ENCODE measurements at regions not wholly inside any gene's neighbourhood (a gene's known extent, or its start where the extent isn't known, plus 50 kb on each side); places are given as distances from the start of the nearest gene placed in this dataset.

DNA sequence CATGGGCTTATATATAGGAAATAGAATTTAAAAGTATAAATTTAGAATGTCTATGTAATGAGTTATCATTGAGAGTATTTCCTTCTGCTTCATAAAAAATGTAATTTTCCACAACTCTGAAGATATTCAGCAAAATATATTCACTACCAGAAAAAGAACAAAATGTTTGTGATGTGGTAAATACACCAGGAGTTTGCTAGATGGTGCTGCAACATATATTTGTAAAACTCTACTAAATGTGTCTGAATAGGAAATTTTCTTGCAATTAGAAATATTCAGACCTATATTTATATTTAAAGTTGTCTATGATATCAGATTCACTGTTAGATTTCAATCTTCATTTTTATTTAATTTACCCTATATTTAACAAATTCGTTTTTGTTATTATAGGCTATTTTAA is 201.1 kb downstream of the PPP1R3A start:
- H3K9me3 ChIP-seq: no peaks in the 10 kb centered on the region
- no peaks in the 10 kb centered on the region for H3K36me3 ChIP-seq
- intact Hi-C loops (cut with DNase I; ENCODE audit: low total_unique reads): no loop called here
- TF ChIP-seq POLR2AphosphoS5 (IDR thresholded peaks at IDR 0.05): no peak
- TF ChIP-seq, protein P1, sequence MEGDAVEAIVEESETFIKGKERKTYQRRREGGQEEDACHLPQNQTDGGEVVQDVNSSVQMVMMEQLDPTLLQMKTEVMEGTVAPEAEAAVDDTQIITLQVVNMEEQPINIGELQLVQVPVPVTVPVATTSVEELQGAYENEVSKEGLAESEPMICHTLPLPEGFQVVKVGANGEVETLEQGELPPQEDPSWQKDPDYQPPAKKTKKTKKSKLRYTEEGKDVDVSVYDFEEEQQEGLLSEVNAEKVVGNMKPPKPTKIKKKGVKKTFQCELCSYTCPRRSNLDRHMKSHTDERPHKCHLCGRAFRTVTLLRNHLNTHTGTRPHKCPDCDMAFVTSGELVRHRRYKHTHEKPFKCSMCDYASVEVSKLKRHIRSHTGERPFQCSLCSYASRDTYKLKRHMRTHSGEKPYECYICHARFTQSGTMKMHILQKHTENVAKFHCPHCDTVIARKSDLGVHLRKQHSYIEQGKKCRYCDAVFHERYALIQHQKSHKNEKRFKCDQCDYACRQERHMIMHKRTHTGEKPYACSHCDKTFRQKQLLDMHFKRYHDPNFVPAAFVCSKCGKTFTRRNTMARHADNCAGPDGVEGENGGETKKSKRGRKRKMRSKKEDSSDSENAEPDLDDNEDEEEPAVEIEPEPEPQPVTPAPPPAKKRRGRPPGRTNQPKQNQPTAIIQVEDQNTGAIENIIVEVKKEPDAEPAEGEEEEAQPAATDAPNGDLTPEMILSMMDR (IDR thresholded peaks at IDR 0.05): no peak
- DNase-seq (ENCODE audit: low spot score in 2 of 2): no peak
- H3K27ac ChIP-seq: no peak overlapping the region
- no peak overlapping the region for H3K4me3 ChIP-seq
- H3K4me1 ChIP-seq: no peaks in the 10 kb centered on the region
- H3K27me3 ChIP-seq: no peaks in the 10 kb centered on the region

DNA sequence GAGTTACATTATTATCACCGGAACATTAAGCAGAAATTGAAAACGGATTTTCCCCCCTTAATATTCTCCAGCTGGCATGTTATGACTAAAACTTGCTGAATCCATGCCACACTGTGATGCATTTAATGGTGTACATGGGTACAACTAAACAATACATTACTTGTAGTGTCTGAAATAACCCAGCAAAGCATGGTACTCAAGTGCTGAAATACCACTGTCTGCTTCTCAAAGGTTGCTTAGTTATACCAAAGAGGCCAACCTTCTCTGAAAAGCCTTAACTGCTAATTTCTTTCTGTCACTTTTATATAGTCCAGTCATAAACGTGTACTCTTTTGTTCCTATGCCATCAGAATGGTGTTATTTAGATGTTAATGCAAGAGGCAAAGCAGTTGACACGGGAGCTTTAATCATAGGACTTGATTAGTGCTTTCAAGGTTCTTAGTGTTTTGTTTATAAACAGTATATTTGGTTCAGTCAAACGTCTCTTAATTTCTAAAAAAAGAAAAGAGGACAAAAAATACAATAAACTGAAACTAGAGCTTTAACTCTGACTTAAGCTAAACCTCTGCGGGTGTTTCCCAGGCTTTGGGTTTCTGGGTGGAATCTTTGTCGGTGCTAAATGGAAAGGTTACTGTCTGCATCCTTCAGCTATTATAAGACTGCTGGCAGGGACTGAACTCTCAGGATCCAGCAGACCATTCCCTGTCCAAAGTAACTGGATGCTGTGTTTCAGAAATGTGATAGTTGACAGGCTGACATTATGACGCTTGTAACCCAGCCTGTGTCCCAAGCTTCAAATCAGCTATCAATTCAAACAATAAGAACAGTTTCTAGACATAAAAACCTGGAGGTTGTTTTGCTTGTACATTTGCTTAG is 202.6 kb downstream of the PPP1R3A start:
- H3K9me3 ChIP-seq: no peaks in the 10 kb centered on the region
- intact Hi-C loops (cut with DNase I; ENCODE audit: low total_unique reads): no loop called here
- no peak overlapping the region for H3K4me3 ChIP-seq
- no peak overlapping the region for H3K27ac ChIP-seq
- H3K27me3 ChIP-seq: no peaks in the 10 kb centered on the region
- no peak for DNase-seq (ENCODE audit: low spot score in 2 of 2)
- TF ChIP-seq POLR2A (IDR thresholded peaks at IDR 0.05): no peak
- TF ChIP-seq POLR2AphosphoS5 (IDR thresholded peaks at IDR 0.05): no peak
- TF ChIP-seq, protein P1 (IDR thresholded peaks at IDR 0.05): no peak
- no peaks in the 10 kb centered on the region for H3K36me3 ChIP-seq
- H3K4me1 ChIP-seq: no peaks in the 10 kb centered on the region

DNA sequence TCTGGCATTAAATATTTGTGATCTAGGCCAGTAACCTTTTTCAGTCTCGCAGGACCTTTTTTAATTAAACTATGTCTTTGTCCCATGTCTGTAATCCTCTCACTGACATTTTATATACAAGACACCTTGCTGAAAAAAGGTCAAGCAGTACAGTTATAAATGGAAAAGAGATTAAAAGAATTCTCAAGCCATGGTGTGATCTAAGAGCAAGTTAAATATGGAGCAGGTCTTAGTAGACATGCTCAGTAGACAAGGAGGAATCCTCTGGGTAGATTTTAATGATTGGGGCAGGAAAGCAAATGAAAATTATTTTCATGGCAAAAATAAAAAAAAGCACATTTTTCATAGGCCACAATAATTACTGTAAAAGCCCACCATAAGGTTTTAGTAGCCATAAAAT is 203.5 kb downstream of the PPP1R3A start:
- Histone ChIP-seq H3K36me3 (no peaks in the 10 kb centered on the region), H3K27ac (no peak overlapping the region), H3K27me3 (no peaks in the 10 kb centered on the region), H3K9me3 (no peaks in the 10 kb centered on the region), H3K4me3 (no peak overlapping the region), H3K4me1 (no peaks in the 10 kb centered on the region)
- TF ChIP-seq, protein P1 (IDR thresholded peaks at IDR 0.05): no peak
- no peak for TF ChIP-seq POLR2A (IDR thresholded peaks at IDR 0.05)
- no peak for TF ChIP-seq POLR2AphosphoS5 (IDR thresholded peaks at IDR 0.05)
- intact Hi-C loops (cut with DNase I; ENCODE audit: low total_unique reads): no loop called here
- DNase-seq (ENCODE audit: low spot score in 2 of 2): no peak

DNA sequence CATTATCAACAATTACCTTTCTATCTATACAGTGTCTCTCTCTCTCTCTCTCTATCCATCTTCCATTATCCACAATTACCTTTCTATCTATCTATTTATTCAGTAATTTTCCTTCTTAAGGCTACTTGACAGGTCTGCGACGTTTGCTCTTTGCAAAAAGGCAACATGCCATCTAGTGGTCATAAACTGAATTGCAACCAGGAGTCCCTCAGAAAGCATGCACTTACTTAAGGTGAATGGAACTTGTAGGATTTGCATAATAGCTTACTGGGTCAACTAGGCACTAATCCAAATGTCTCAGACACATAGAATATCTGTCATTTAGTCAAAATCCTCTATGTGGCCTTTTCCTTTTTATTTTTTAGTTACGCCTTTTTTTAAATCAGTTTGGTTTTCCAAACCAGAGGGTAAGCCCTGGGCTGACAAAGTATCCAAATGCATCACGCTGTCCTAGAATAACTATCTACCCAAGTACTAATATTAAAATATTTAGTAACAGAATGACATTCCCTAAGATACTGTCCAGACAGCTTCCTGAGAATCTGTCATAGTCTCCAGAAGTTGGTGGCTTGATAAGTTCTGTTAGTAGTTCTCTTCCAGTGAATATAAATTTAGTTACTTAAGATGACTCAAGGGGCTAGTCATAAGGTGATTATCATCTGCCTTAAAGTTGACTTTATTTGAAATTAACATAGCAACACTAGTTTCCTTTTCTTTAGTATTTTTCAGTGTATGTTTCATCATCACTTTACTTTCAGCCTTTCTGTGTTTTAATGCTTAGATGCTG is 208.3 kb downstream of the PPP1R3A start:
- no peak for DNase-seq (ENCODE audit: low spot score in 2 of 2)
- TF ChIP-seq POLR2AphosphoS5 (IDR thresholded peaks at IDR 0.05): no peak
- TF ChIP-seq, protein P1 (IDR thresholded peaks at IDR 0.05): peak; percentile 64 to 82 (median 80)
- TF ChIP-seq POLR2A (IDR thresholded peaks at IDR 0.05): no peak
- H3K27ac ChIP-seq: no peak overlapping the region
- H3K36me3 ChIP-seq: no peaks in the 10 kb centered on the region
- no peaks in the 10 kb centered on the region for H3K9me3 ChIP-seq
- no peaks in the 10 kb centered on the region for H3K4me1 ChIP-seq
- H3K27me3 ChIP-seq: no peaks in the 10 kb centered on the region
- H3K4me3 ChIP-seq: no peak overlapping the region
- intact Hi-C loops (cut with DNase I; ENCODE audit: low total_unique reads): no loop called here

DNA sequence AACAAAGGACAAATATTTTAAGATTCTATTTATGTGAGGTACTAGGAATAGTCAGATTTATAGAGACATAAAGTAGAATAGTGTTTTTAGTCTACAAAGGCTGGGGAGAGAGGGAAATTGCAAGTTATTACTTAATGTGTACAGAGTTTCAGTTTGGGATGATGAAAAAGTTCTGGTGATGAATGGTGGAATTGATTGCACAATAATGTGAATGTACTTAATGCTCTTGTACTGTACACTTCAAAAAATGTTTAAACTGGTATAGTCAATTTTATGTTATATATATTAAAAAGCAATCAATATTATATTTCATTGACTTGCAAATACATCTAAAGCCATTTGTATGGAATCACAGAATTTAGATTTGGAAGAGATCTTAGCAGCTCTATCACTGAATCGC is 213.4 kb downstream of the PPP1R3A start:
- Histone ChIP-seq H3K27ac (no peak overlapping the region), H3K36me3 (no peaks in the 10 kb centered on the region), H3K27me3 (no peaks in the 10 kb centered on the region), H3K4me1 (no peaks in the 10 kb centered on the region), H3K9me3 (no peaks in the 10 kb centered on the region), H3K4me3 (no peak overlapping the region)
- TF ChIP-seq, protein P1 (IDR thresholded peaks at IDR 0.05): no peak
- no peak for TF ChIP-seq POLR2AphosphoS5 (IDR thresholded peaks at IDR 0.05)
- no peak for TF ChIP-seq POLR2A (IDR thresholded peaks at IDR 0.05)
- no peak for DNase-seq (ENCODE audit: low spot score in 2 of 2)
- intact Hi-C loops (cut with DNase I; ENCODE audit: low total_unique reads): no loop called here

Measured in breast epithelium (tissue), 4 donors.